ENCODE measurements at regions not wholly inside any gene's neighbourhood (a gene's known extent, or its start where the extent isn't known, plus 50 kb on each side); places are given as distances from the start of the nearest gene placed in this dataset.
"Not testable (repeated sequence)": the region's sequence is repeated elsewhere in the genome, so short reads cannot be mapped to it uniquely, and the experiment has no call there.

GRCh38 chr6:14390805-14391204 is 273.2 kb downstream of the CD83 start:
- in situ Hi-C loops (cut with HindIII; ENCODE audit: low pct_unique_long_range_greater_than_20kb, low sequenced_read_pairs): no loop called here
- DNase-seq (ENCODE audit: low read depth): no peak

- in situ Hi-C loops (cut with HindIII; ENCODE audit: low pct_unique_long_range_greater_than_20kb, low sequenced_read_pairs): no loop called here
- DNase-seq (ENCODE audit: low read depth): no peak
Observed at GRCh38 chr6:14393910-14394309, 276.3 kb downstream of the CD83 start.

- in situ Hi-C loops (cut with HindIII; ENCODE audit: low pct_unique_long_range_greater_than_20kb, low sequenced_read_pairs): no loop called here
- DNase-seq (ENCODE audit: low read depth): no peak
Observed at GRCh38 chr6:14396392-14396791, 278.8 kb downstream of the CD83 start.

- DNase-seq (ENCODE audit: low read depth): no peak
- in situ Hi-C loops (cut with HindIII; ENCODE audit: low pct_unique_long_range_greater_than_20kb, low sequenced_read_pairs): no loop called here
Observed at GRCh38 chr6:14396826-14397517, 279.4 kb downstream of the CD83 start.

- DNase-seq (ENCODE audit: low read depth): no peak
- in situ Hi-C loops (cut with HindIII; ENCODE audit: low pct_unique_long_range_greater_than_20kb, low sequenced_read_pairs): no loop called here
Observed at GRCh38 chr6:14397518-14397901, 279.9 kb downstream of the CD83 start.

- in situ Hi-C loops (cut with HindIII; ENCODE audit: low pct_unique_long_range_greater_than_20kb, low sequenced_read_pairs): no loop called here
- DNase-seq (ENCODE audit: low read depth): no peak
Observed at GRCh38 chr6:14398953-14399352, 281.4 kb downstream of the CD83 start.

GRCh38 chr6:14399635-14400034 is 282.1 kb downstream of the CD83 start:
- in situ Hi-C loops (cut with HindIII; ENCODE audit: low pct_unique_long_range_greater_than_20kb, low sequenced_read_pairs): no loop called here
- DNase-seq (ENCODE audit: low read depth): no peak

GRCh38 chr6:14401246-14401645 is 283.7 kb downstream of the CD83 start:
- DNase-seq (ENCODE audit: low read depth): no peak
- in situ Hi-C loops (cut with HindIII; ENCODE audit: low pct_unique_long_range_greater_than_20kb, low sequenced_read_pairs): no loop called here

- in situ Hi-C loops (cut with HindIII; ENCODE audit: low pct_unique_long_range_greater_than_20kb, low sequenced_read_pairs): no loop called here
- DNase-seq (ENCODE audit: low read depth): no peak
Observed at GRCh38 chr6:14406614-14407331, 289.2 kb downstream of the CD83 start.

- DNase-seq (ENCODE audit: low read depth): no peak
- in situ Hi-C loops (cut with HindIII; ENCODE audit: low pct_unique_long_range_greater_than_20kb, low sequenced_read_pairs): no loop called here
Observed at GRCh38 chr6:14408446-14408845, 290.9 kb downstream of the CD83 start.

GRCh38 chr6:14412026-14412425 is 294.5 kb downstream of the CD83 start:
- DNase-seq (ENCODE audit: low read depth): no peak
- in situ Hi-C loops (cut with HindIII; ENCODE audit: low pct_unique_long_range_greater_than_20kb, low sequenced_read_pairs): no loop called here

- in situ Hi-C loops (cut with HindIII; ENCODE audit: low pct_unique_long_range_greater_than_20kb, low sequenced_read_pairs): no loop called here
- no peak for DNase-seq (ENCODE audit: low read depth)
Observed at GRCh38 chr6:14415452-14415851, 297.9 kb downstream of the CD83 start.

- no peak for DNase-seq (ENCODE audit: low read depth)
Observed at GRCh38 chr6:14417377-14417776, 299.8 kb downstream of the CD83 start.

GRCh38 chr6:14419224-14419623 is 301.7 kb downstream of the CD83 start:
- DNase-seq (ENCODE audit: low read depth); in situ Hi-C loops (cut with HindIII; ENCODE audit: low pct_unique_long_range_greater_than_20kb, low sequenced_read_pairs): not testable (repeated sequence)

More at GRCh38 chr6:14417377-14417776, 299.8 kb downstream of the CD83 start:
- in situ Hi-C loops (cut with HindIII; ENCODE audit: low pct_unique_long_range_greater_than_20kb, low sequenced_read_pairs): no loop called here

GRCh38 chr6:14422061-14422460 is 304.5 kb downstream of the CD83 start:
- DNase-seq (ENCODE audit: low read depth): no peak
- in situ Hi-C loops (cut with HindIII; ENCODE audit: low pct_unique_long_range_greater_than_20kb, low sequenced_read_pairs): no loop called here

- DNase-seq (ENCODE audit: low read depth): no peak
- in situ Hi-C loops (cut with HindIII; ENCODE audit: low pct_unique_long_range_greater_than_20kb, low sequenced_read_pairs): no loop called here
Observed at GRCh38 chr6:14422917-14423316, 305.3 kb downstream of the CD83 start.

GRCh38 chr6:14423330-14423729 is 305.8 kb downstream of the CD83 start:
- DNase-seq (ENCODE audit: low read depth): no peak
- in situ Hi-C loops (cut with HindIII; ENCODE audit: low pct_unique_long_range_greater_than_20kb, low sequenced_read_pairs): no loop called here

GRCh38 chr6:14423955-14424354 is 306.4 kb downstream of the CD83 start:
- in situ Hi-C loops (cut with HindIII; ENCODE audit: low pct_unique_long_range_greater_than_20kb, low sequenced_read_pairs): no loop called here
- DNase-seq (ENCODE audit: low read depth): no peak

- in situ Hi-C loops (cut with HindIII; ENCODE audit: low pct_unique_long_range_greater_than_20kb, low sequenced_read_pairs): no loop called here
- no peak for DNase-seq (ENCODE audit: low read depth)
Observed at GRCh38 chr6:14425805-14426204, 308.2 kb downstream of the CD83 start.

- in situ Hi-C loops (cut with HindIII; ENCODE audit: low pct_unique_long_range_greater_than_20kb, low sequenced_read_pairs): no loop called here
- DNase-seq (ENCODE audit: low read depth): no peak
Observed at GRCh38 chr6:14426281-14426680, 308.7 kb downstream of the CD83 start.

Data from Caki2 (cell line).